B cell (primary cell): ENCODE measurements at regions not wholly inside any gene's neighbourhood (a gene's known extent, or its start where the extent isn't known, plus 50 kb on each side); places are given as distances from the start of the nearest gene placed in this dataset.

ENCODE experiments used
- CTCF ChIP-seq: fragments of 200-600 bp; IDR thresholded peaks from one replicate; pipeline ENCODE4 v1.8.0; 2022; ENCODE audit warnings: antibody characterized with exemption, mild to moderate bottlenecking
- EZH2 ChIP-seq: IDR thresholded peaks from 2 replicates; pipeline ENCODE4 v1.6.1; 2012; ENCODE audit warnings: borderline replicate concordance, low read depth, mild to moderate bottlenecking, moderate library complexity, low read length; ENCODE audit not compliant: insufficient read depth, poor library complexity, severe bottlenecking

GRCh38 chr2:55119711-55120487 lies 69.6 kb upstream of the RTN4 start:
- no peak for TF ChIP-seq CTCF
- no peak for TF ChIP-seq EZH2
